Liver (tissue), 8 donors: ENCODE measurements at regions not wholly inside any gene's neighbourhood (a gene's known extent, or its start where the extent isn't known, plus 50 kb on each side); places are given as distances from the start of the nearest gene placed in this dataset.

Source experiments
- DNase-seq: peaks from one replicate; pipeline ENCODE4 v3.0.0-alpha.2; 2017; ENCODE audit warnings: low spot score
- H3K27ac ChIP-seq, 2 donors: one replicate each; pipeline ENCODE4 v1.7.0; 2013; ENCODE audit warnings: inconsistent platforms in 2 of 2, low read length in 2 of 2, control low read depth in 1 of 2, low read depth in 1 of 2, mild to moderate bottlenecking in 1 of 2
- H3K27me3 ChIP-seq, 4 donors: one replicate each; pipeline versions ENCODE4 v1.6.1 to v1.7.0; 2013; ENCODE audit warnings: low read length in 3 of 4, inconsistent platforms in 1 of 4, mild to moderate bottlenecking in 1 of 4, moderate library complexity in 1 of 4; ENCODE audit not compliant: control insufficient read depth in 4 of 4, insufficient read depth in 4 of 4
- H3K36me3 ChIP-seq, 4 donors: one replicate each; pipeline versions ENCODE4 v1.6.1 to v1.7.0; 2013; ENCODE audit warnings: low read length in 3 of 4, mild to moderate bottlenecking in 3 of 4, low read depth in 1 of 4, moderate library complexity in 1 of 4; ENCODE audit not compliant: control insufficient read depth in 4 of 4, insufficient read depth in 3 of 4
- H3K4me1 ChIP-seq, 4 donors: one replicate each; pipeline versions ENCODE4 v1.6.1 to v1.7.0; 2013; ENCODE audit warnings: low read length in 3 of 4, mild to moderate bottlenecking in 3 of 4, moderate library complexity in 1 of 4; ENCODE audit not compliant: control insufficient read depth in 4 of 4, insufficient read depth in 4 of 4
- H3K4me3 ChIP-seq, 3 donors: one replicate each; pipeline versions ENCODE4 v1.6.1 to v1.7.0; 2013; ENCODE audit warnings: low read length in 3 of 3, control low read depth in 1 of 3, low read depth in 1 of 3, mild to moderate bottlenecking in 1 of 3
- H3K9ac ChIP-seq, 2 donors: one replicate each; pipeline ENCODE4 v1.7.0; 2013; ENCODE audit warnings: low read length in 2 of 2, mild to moderate bottlenecking in 2 of 2, moderate library complexity in 2 of 2, control low read depth in 1 of 2, low read depth in 1 of 2
- H3K9me3 ChIP-seq, 4 donors: one replicate each; pipeline versions ENCODE4 v1.6.1 to v1.7.0; 2013; ENCODE audit warnings: low read length in 3 of 4; ENCODE audit not compliant: control insufficient read depth in 4 of 4
- ATF3 ChIP-seq: IDR thresholded peaks from 2 replicates; pipeline ENCODE4 v1.6.1; 2016; ENCODE audit warnings: antibody characterized with exemption
- CTCF ChIP-seq: fragments of 150-350 bp; IDR thresholded peaks from 2 replicates; pipeline ENCODE4 v1.5.1; 2017; ENCODE audit warnings: improper control_type of control experiment, low read depth, low read length; ENCODE audit not compliant: missing input control
- EGR1 ChIP-seq, 2 donors: IDR thresholded peaks; 2 replicates each; pipeline ENCODE4 v1.6.1; 2016 to 2018; ENCODE audit warnings: antibody characterized with exemption in 2 of 2, low read depth in 2 of 2
- FOXA1 ChIP-seq: IDR thresholded peaks from 2 replicates; pipeline ENCODE4 v1.6.1; 2016; ENCODE audit warnings: antibody characterized with exemption
- FOXA2 ChIP-seq: IDR thresholded peaks from 2 replicates; pipeline ENCODE4 v1.6.1; 2016; ENCODE audit warnings: antibody characterized with exemption
- GABPA ChIP-seq, 2 donors: IDR thresholded peaks in 1 of 2; conservative IDR thresholded peaks in 1 of 2; 2 replicates each; pipeline ENCODE4 v1.6.1; 2016; ENCODE audit warnings: antibody characterized with exemption in 2 of 2, mild to moderate bottlenecking in 1 of 2, moderate library complexity in 1 of 2
- HNF4A ChIP-seq, 2 donors: conservative IDR thresholded peaks; 2 replicates each; pipeline ENCODE4 v1.6.1; 2016; ENCODE audit warnings: antibody characterized with exemption in 2 of 2, mild to moderate bottlenecking in 2 of 2
- JUND ChIP-seq, 2 donors: IDR thresholded peaks; 2 replicates each; pipeline ENCODE4 v1.6.1; 2016; ENCODE audit warnings: antibody characterized with exemption in 2 of 2
- MAX ChIP-seq: IDR thresholded peaks from 2 replicates; pipeline ENCODE4 v1.6.1; 2016; ENCODE audit warnings: antibody characterized with exemption
- NR2F2 ChIP-seq: IDR thresholded peaks from 2 replicates; pipeline ENCODE4 v1.6.1; 2016; ENCODE audit warnings: antibody characterized with exemption
- RAD21 ChIP-seq, 2 donors: IDR thresholded peaks; 2 replicates each; pipeline ENCODE4 v1.6.1; 2016; ENCODE audit warnings: antibody characterized with exemption in 2 of 2, mild to moderate bottlenecking in 2 of 2
- REST ChIP-seq: IDR thresholded peaks from 2 replicates; pipeline ENCODE4 v1.6.1; 2016; ENCODE audit warnings: antibody characterized with exemption, mild to moderate bottlenecking
- RXRA ChIP-seq, 2 donors: IDR thresholded peaks; 2 replicates each; pipeline ENCODE4 v1.6.1; 2017 to 2018; ENCODE audit warnings: antibody characterized with exemption in 2 of 2, mild to moderate bottlenecking in 1 of 2
- SP1 ChIP-seq: IDR thresholded peaks from 2 replicates; pipeline ENCODE4 v1.6.1; 2018; ENCODE audit warnings: antibody characterized with exemption, mild to moderate bottlenecking
- TAF1 ChIP-seq: conservative IDR thresholded peaks from 2 replicates; pipeline ENCODE4 v1.6.1; 2016; ENCODE audit warnings: antibody characterized with exemption, mild to moderate bottlenecking
- ZBTB33 ChIP-seq: IDR thresholded peaks from 2 replicates; pipeline ENCODE4 v1.6.1; 2016; ENCODE audit warnings: antibody characterized with exemption
- WGBS: extraction: QIAGEN DNeasy Blood & Tissue Kit; methylation state at CpG from one replicate; pipeline ENCODE4 v1.1.7; 2013; 5-methylcytosine and 5-hydroxymethylcytosine counted together
- donor health status: healthy.
- donor health status: healthy.
- donor health status: healthy.
- donor health status: healthy.
- donor health status: healthy.

GRCh38 chr6:140828856-140829255 lies 1303.9 kb upstream of the GJE1 start:
- Histone ChIP-seq H3K4me3 (no peak overlapping the region), H3K4me1 (no peaks in the 10 kb centered on the region), H3K27ac (no peak overlapping the region), H3K9me3 (no peaks in the 10 kb centered on the region), H3K27me3 (no peaks in the 10 kb centered on the region), H3K9ac (no peak overlapping the region), H3K36me3 (no peaks in the 10 kb centered on the region)
- no peak for DNase-seq
- no peak for TF ChIP-seq TAF1
- TF ChIP-seq REST = no peak
- no peak for TF ChIP-seq ATF3
- TF ChIP-seq MAX = no peak
- no peak for TF ChIP-seq FOXA2
- no peak for TF ChIP-seq CTCF
- TF ChIP-seq JUND (IDR thresholded peaks at IDR 0.05) = no peak
- TF ChIP-seq ZBTB33 = no peak
- TF ChIP-seq SP1 = no peak
- no peak for TF ChIP-seq RXRA (IDR thresholded peaks at IDR 0.05)
- TF ChIP-seq FOXA1 = no peak
- TF ChIP-seq NR2F2 = no peak
- WGBS = 87% methylated on average over 7 of the region's 7 CpGs

- WGBS = 46% methylated on average over 2 of the region's 2 CpGs
Measured at GRCh38 chr6:140827593-140827992, 1305.1 kb upstream of the GJE1 start.

More at GRCh38 chr6:140827593-140827992, 1305.1 kb upstream of the GJE1 start:
- no peak for DNase-seq
- Histone ChIP-seq H3K27me3 (no peaks in the 10 kb centered on the region), H3K9me3 (no peaks in the 10 kb centered on the region), H3K4me3 (no peak overlapping the region), H3K27ac (no peak overlapping the region), H3K9ac (no peak overlapping the region), H3K4me1 (no peaks in the 10 kb centered on the region), H3K36me3 (no peaks in the 10 kb centered on the region)
- TF ChIP-seq FOXA1 = no peak
- TF ChIP-seq HNF4A (conservative IDR thresholded peaks at IDR 0.05) = no peak
- no peak for TF ChIP-seq TAF1
- TF ChIP-seq EGR1 (IDR thresholded peaks at IDR 0.05; ENCODE audit: low read depth in 2 of 2) = no peak
- TF ChIP-seq NR2F2 = no peak
- TF ChIP-seq GABPA (IDR thresholded peaks at IDR 0.05 in 1 of 2, conservative IDR thresholded peaks at IDR 0.05 in 1 of 2) = no peak
- no peak for TF ChIP-seq MAX
- TF ChIP-seq RXRA (IDR thresholded peaks at IDR 0.05) = no peak
- no peak for TF ChIP-seq RAD21 (IDR thresholded peaks at IDR 0.05)
- no peak for TF ChIP-seq REST
- no peak for TF ChIP-seq FOXA2
